ENCODE measurements at regions not wholly inside any gene's neighbourhood (a gene's known extent, or its start where the extent isn't known, plus 50 kb on each side); places are given as distances from the start of the nearest gene placed in this dataset.

DNA sequence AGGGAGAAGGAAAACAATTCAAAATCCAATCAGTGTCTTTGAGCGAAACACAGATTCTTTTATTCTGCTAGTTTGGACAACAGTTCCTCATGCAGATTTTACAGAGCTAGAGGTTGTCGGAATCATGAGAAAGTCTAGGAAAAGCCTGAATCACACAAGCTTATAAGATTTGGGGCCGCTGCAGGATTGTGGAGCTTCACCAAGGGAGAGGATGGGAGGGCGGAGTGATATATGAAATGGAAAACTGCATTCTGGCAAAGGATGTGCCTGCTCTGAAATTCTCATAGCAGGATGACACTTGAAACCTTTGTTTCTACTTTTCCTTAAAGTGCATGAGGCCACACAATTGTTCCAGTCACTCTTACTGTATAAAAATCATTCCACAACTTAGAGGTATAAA is 134.3 kb downstream of the OR2K2 start:
- TF ChIP-seq CTCF (IDR thresholded peaks at IDR 0.05) (no peak), POLR2A (IDR thresholded peaks at IDR 0.05) (no peak)
